HG02840 (cell line): ENCODE measurements at regions not wholly inside any gene's neighbourhood (a gene's known extent, or its start where the extent isn't known, plus 50 kb on each side); places are given as distances from the start of the nearest gene placed in this dataset.

ENCODE experiments used
- ATAC-seq: cut with Tn5 transposase; IDR thresholded peaks from one replicate; pipeline ENCODE4 v1.9.1; 2021; ENCODE audit warnings: mild to moderate bottlenecking, moderate library complexity, moderate number of reproducible peaks; ENCODE audit not compliant: unreplicated experiment, low FRiP score

DNA sequence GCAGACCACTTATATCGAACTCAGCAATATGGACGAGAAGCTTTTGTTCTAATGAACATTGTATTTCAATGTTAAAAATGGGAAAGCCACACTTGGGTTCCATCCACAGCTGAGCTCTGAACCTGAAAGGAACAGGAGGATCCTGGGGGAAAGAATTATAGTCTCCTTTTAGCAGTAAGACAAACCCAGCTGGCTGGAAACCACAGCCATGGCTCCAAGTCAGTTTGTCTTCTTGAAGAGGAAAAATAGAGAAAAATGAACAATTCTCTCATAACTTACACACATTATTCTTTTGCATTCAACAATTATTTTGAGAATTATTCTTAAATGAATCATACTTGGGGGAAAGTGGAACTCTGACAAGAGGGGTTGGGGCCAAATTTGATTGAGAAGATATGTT lies 149.2 kb upstream of the VEPH1 start:
- no peak for ATAC-seq

DNA sequence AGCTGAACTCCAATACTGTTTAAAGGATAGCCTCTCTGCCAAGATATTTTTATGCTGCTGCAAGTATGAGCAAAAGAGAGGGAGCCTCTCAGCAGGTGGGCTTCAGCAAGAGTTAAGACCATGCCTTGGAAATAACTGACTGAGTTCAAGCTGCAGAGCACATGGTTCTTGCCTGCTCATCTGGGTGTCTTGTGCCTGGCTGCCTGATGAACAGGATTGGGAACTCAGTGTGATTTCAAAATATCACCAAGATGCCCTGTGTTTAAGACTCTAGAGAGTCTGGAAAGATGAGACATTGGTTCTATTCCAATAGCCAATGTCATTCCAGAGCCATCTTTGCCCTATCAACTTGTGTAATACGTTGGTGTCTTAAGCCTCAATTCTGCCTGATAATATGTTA lies 147.5 kb upstream of the VEPH1 start:
- no peak for ATAC-seq

DNA sequence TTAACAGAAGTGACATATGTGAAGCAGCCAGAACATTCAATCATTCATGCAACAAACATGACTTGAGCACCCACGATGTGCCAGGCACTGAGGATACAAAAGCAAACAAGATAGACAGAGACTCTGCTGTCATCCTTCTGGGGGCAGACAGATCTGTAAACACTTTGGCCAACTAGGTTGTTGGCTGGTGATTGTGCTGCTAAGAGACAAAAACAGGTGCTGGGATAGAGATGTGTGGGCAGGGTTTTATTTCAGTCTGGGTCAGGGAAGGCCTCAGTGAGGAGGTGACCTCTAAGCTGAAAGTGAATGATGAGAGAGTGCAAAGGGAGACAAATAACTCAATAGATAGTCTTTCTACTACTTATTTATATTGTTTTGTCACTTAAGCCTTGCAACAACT lies 147.0 kb upstream of the VEPH1 start:
- no peak for ATAC-seq

GRCh38 chr3:157649511-157649910 lies 146.3 kb upstream of the VEPH1 start:
- ATAC-seq, result no peak

GRCh38 chr3:157647820-157648219 lies 144.6 kb upstream of the VEPH1 start:
- ATAC-seq, result no peak

DNA sequence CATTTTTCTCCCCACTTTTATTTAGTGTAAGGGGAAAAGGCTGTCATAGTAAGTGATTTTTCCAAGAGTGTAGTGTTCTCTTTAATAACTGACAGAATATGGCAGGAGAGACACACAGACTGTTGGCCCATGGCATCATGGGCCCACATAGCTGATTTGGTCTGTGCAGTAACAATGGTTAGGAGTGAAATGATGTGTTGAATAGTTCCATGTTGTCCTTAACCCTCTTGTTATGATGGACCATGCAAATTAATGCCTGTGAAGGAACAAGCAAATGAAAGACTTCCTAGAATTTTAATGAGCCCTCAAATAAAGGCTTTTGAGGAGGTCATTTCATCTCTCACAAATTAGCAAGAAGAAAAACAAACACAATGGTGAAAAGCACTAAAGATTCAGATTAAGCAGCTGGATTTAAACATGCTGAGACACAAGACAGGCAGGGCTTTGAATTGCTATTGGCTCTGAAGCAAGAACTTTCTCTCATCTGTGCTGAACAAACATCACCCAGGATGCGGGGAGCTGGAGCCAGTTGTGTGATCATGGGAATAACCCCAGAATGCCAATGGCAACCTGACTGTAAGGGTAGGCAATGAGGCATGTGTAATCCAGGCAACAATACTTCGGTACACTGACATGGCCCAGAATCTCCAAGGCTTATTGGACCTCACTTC lies 136.7 kb upstream of the VEPH1 start:
- no peak for ATAC-seq

GRCh38 chr3:157637866-157638265 lies 134.7 kb upstream of the VEPH1 start:
- ATAC-seq, result no peak

- ATAC-seq, result no peak
Observed at GRCh38 chr3:157633241-157633640, 130.0 kb upstream of the VEPH1 start.

DNA sequence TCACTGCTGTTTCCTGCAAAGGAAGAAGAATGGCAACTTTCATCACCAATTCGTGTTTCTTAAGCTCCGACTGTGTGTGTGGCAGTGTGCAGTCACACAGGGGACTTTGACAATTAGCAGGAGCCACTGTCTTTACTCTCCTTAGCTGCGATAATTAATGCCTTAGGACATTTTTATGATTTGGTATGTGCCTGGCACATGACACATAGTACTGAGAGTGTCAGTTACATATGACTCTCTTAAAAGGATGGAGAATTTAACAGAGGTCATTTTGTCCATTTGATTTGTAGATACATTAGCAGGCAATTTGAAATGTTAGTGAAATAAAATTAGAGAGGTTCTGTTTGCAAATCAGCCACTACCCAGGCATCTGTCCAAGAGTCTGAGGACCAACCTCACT lies 128.9 kb upstream of the VEPH1 start:
- no peak for ATAC-seq

GRCh38 chr3:157631478-157631877 lies 128.3 kb upstream of the VEPH1 start:
- no peak for ATAC-seq

DNA sequence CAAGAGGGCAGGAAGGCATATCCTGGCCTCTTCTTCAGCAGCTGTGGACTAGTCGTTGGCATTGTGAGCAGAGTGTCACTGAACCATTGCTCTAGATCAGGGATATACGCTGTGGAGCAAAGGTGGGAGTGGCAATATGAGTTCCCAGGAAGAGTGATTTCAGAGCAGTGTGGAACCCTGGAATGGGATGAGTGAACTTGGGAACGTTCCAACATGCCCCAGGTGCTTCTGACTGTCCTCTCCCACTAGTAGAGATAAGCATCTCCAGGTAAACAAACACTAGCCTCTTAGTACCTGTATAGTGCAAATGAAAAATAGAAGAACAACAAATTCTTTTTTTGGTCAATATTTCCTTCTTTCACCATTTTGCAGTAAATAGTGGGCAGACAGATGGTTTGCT lies 123.6 kb upstream of the VEPH1 start:
- ATAC-seq, result no peak

- no peak for ATAC-seq
Observed at GRCh38 chr3:157624801-157625200, 121.6 kb upstream of the VEPH1 start.

DNA sequence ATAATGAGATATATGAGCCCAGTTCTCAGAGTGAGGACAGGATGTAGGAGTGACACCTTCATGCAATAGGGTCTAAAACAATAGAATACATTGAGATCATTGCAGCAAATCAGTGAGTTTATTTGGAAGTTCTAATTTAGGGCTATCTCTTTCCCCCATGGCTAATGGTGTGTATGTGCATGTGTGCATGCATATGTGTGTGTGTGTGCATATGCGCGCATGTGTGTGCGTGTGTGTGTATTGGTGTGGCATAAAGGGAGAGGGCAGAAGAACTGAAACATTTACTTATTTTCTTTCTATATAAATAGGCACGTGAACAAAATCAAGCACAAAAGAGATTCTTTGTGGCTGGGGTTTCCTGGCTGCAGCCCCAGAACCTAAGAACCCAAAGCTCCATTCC lies 115.7 kb upstream of the VEPH1 start:
- ATAC-seq, result no peak

DNA sequence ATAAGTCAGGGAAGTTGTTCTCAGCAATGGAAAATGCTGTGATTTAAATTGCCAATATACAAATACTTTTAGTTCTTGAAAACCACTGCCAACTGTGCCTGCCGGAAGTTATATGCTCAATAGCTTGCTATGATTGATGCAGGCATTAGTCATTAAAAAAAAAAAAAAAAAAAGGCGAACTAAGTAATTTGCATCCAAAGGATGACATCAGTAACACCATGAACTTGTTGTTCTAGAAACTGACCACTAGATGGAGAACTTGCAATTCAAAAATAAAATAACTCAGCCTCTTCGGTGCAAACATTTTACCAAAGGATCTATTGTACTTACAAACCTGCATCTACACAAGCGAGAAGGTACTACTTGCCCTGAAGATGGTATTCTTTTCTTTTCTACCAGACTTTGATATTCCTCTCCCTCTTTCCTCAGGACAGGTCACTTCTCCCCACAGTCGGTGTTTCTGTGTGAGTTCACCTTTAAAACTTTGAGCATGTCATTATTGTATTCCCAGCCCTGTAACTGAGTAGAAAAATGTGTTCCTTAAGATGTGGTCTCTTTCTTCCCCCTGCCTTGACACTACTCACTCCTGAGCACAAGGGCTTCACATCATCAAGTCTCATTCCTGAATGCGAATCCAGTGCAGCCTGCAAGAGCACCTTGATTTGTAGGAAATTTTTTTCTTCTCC lies 115.0 kb upstream of the VEPH1 start:
- ATAC-seq, result peak; percentile 60

GRCh38 chr3:157614896-157615295 lies 111.7 kb upstream of the VEPH1 start:
- ATAC-seq, result no peak

DNA sequence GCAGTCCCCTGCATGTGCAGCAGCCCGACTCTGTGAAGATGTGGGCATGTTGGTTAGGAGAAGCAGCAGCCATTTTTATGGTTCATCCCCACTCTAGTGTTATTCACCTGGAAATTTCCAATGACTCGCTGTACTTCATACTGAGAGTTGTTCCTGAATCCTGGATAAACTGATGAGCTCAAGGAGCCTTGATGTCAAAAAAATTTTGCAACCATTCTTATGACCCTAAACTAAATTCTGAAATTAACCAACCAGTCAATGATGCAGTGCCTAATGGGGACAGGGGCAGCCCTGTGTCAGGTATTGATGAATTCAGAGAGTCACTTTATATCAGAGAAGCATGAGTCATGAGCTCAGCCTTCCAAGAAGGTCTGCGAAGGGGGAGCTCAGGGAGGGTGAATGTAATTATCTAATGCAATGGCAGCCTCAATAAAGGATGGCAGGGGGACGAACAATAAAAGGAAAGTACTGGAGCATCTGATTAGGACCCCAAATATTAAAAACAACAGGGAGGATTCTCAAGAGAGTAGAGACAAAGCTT lies 108.4 kb upstream of the VEPH1 start:
- ATAC-seq, result no peak

- ATAC-seq, result no peak
Observed at GRCh38 chr3:157610876-157611535, 107.8 kb upstream of the VEPH1 start.

DNA sequence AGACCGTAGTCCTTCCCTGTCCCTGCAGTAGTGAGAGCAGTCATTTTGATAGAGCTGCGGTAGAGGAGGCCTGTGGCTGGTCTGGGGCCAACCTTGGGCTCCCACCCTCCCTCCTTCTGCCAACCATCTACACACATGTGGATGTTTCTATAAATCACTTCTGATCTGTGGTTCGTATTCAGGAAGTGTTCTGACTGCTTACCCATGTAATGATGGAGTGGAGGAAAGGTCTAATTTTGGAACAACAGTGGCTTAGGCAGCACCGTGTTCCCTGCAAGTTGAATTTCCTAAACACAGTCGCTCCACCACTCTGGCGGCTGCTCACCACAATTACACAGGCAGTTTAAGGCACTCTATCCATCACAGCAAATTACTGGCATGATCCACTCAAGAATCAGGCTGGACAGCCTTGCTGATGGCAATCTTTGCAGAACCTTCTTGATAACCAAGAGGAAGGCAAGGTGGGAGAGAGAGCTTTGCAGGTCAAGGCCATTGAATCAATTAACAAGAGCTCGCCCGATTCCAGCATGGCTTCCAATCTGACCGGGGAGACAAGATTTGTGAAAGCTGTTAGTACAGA lies 104.7 kb upstream of the VEPH1 start:
- ATAC-seq, result no peak

DNA sequence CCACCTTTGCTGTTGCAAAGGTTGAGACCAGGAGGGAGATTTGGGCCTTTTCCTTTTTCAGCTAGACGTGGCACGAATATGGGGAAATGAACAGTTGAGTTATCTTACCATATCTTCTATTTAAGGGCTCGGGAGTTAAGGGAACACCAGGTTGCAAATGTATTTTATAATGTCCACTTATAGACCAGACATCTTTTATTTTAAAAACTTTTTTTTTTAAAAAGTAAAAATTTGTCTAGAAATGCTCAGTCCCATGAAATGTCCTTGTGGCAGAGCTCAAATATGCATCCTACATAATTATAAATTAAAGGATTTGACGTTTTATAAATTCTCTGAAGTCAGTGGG lies 103.6 kb upstream of the VEPH1 start:
- no peak for ATAC-seq

GRCh38 chr3:157606011-157606851 lies 103.0 kb upstream of the VEPH1 start:
- ATAC-seq, result no peak
